Astrocyte (in vitro differentiated cells and primary cell): ENCODE measurements at regions not wholly inside any gene's neighbourhood (a gene's known extent, or its start where the extent isn't known, plus 50 kb on each side); places are given as distances from the start of the nearest gene placed in this dataset.

Source experiments
- DNase-seq: peaks from one replicate; pipeline ENCODE4 v3.0.0-alpha.2; 2010; ENCODE audit warnings: low read depth
- FAIRE-seq: peaks from 2 replicates; lab custom pipeline; 2011; peaks lifted over from hg19 to GRCh38; lab: Jason Lieb, UNC
- H2AFZ ChIP-seq: 2 replicates; pipeline ENCODE4 v1.6.0; 2012; ENCODE audit warnings: low read depth, low read length, inconsistent platforms
- H3K27ac ChIP-seq: 2 replicates; pipeline ENCODE4 v1.5.1; 2011; ENCODE audit warnings: low read depth, low read length, inconsistent platforms
- H3K27me3 ChIP-seq: 2 replicates; pipeline ENCODE4 v1.6.0; 2011; ENCODE audit warnings: low read length, inconsistent platforms; ENCODE audit not compliant: insufficient read depth
- H3K36me3 ChIP-seq: 2 replicates; pipeline ENCODE4 v1.5.1; 2011; ENCODE audit warnings: low read length, inconsistent platforms; ENCODE audit not compliant: insufficient read depth
- H3K4me1 ChIP-seq: 2 replicates; pipeline ENCODE4 v1.5.1; 2011; ENCODE audit warnings: low read length, inconsistent platforms; ENCODE audit not compliant: insufficient read depth
- H3K4me2 ChIP-seq: 2 replicates; pipeline ENCODE4 v1.6.0; 2012; ENCODE audit warnings: low read length, inconsistent platforms
- H3K4me3 ChIP-seq: 2 replicates; pipeline ENCODE4 v1.5.1; 2011; ENCODE audit warnings: low read depth, mild to moderate bottlenecking, low read length, inconsistent platforms; ENCODE audit not compliant: insufficient read depth
- H3K79me2 ChIP-seq: 2 replicates; pipeline ENCODE4 v1.6.0; 2012; ENCODE audit warnings: mild to moderate bottlenecking, low read length, inconsistent platforms; ENCODE audit not compliant: insufficient read depth
- H3K9ac ChIP-seq: 2 replicates; pipeline ENCODE4 v1.6.0; 2012; ENCODE audit warnings: mild to moderate bottlenecking, low read length, inconsistent platforms
- H3K9me3 ChIP-seq: 2 replicates; pipeline ENCODE4 v1.5.1; 2012; ENCODE audit warnings: low read depth, mild to moderate bottlenecking, low read length, inconsistent platforms; ENCODE audit not compliant: insufficient read depth
- H4K20me1 ChIP-seq: 2 replicates; pipeline ENCODE4 v1.6.0; 2012; ENCODE audit warnings: low read length, inconsistent platforms; ENCODE audit not compliant: insufficient read depth
- H3K27ac Mint-ChIP-seq: one replicate; pipeline ENCODE4 v1.8.0; 2021; ENCODE audit warnings: mild to moderate bottlenecking, mixed read lengths; ENCODE audit not compliant: unreplicated experiment
- H3K27me3 Mint-ChIP-seq: one replicate; pipeline ENCODE4 v1.8.0; 2021; ENCODE audit warnings: low read depth, mixed read lengths; ENCODE audit not compliant: unreplicated experiment
- H3K36me3 Mint-ChIP-seq: one replicate; pipeline ENCODE4 v1.8.0; 2021; ENCODE audit warnings: low read depth, mixed read lengths; ENCODE audit not compliant: unreplicated experiment
- H3K4me1 Mint-ChIP-seq: one replicate; pipeline ENCODE4 v1.8.0; 2021; ENCODE audit warnings: low read depth, mixed read lengths; ENCODE audit not compliant: unreplicated experiment
- H3K4me3 Mint-ChIP-seq: one replicate; pipeline ENCODE4 v1.8.0; 2021; ENCODE audit warnings: mild to moderate bottlenecking, moderate library complexity, mixed read lengths; ENCODE audit not compliant: unreplicated experiment
- H3K9me3 Mint-ChIP-seq: one replicate; pipeline ENCODE4 v1.8.0; 2021; ENCODE audit warnings: mild to moderate bottlenecking, mixed read lengths; ENCODE audit not compliant: unreplicated experiment
- EZH2 ChIP-seq: IDR thresholded peaks from 2 replicates; pipeline ENCODE4 v1.6.1; 2012; ENCODE audit warnings: mild to moderate bottlenecking, low read length, inconsistent platforms; ENCODE audit not compliant: insufficient read depth
- TF ChIP-seq, protein P1 (sequence below): IDR thresholded peaks from 2 replicates; pipeline ENCODE4 v1.5.1; 2011; ENCODE audit warnings: low read depth, mild to moderate bottlenecking, inconsistent platforms, low read length, moderate library complexity; ENCODE audit not compliant: insufficient read depth

DNA sequence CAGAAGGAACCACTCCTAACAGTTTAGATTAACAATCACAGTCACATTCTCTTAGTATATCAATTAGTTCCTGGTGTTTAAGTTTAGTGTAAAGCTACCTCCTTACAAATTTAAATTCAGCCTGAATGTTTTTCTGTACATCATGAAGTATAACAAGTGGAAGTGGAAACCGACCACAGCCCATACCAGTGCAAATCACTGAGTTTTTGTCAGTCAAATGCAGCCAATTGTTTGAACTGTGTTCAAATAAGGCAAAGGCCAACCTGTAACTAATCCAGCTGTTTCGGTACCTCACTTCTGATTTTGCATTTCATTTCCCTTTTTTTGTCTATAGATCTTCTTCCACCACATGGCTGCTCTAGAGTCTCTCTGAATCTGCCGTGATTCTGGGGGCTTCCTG is 1215.3 kb downstream of the PCDH18 start:
- H3K27me3 Mint-ChIP-seq = no peaks in the 10 kb centered on the region
- H3K4me1 Mint-ChIP-seq = peaks cover 9% of the 10 kb centered on the region
- Histone ChIP-seq H3K4me3 (no peak overlapping the region), H3K9me3 (no peaks in the 10 kb centered on the region), H3K27me3 (no peaks in the 10 kb centered on the region), H3K27ac (no peak overlapping the region), H4K20me1 (no peaks in the 10 kb centered on the region), H3K36me3 (no peaks in the 10 kb centered on the region), H3K9ac (no peak overlapping the region), H3K4me2 (no peak overlapping the region), H2AFZ (no peak overlapping the region), H3K79me2 (no peaks in the 10 kb centered on the region), H3K4me1 (peaks cover 5% of the 10 kb centered on the region)
- H3K9me3 Mint-ChIP-seq = no peaks in the 10 kb centered on the region
- no peak overlapping the region for H3K27ac Mint-ChIP-seq
- no peak overlapping the region for H3K4me3 Mint-ChIP-seq
- DNase-seq = no peak
- no peaks in the 10 kb centered on the region for H3K36me3 Mint-ChIP-seq
- TF ChIP-seq, protein P1, sequence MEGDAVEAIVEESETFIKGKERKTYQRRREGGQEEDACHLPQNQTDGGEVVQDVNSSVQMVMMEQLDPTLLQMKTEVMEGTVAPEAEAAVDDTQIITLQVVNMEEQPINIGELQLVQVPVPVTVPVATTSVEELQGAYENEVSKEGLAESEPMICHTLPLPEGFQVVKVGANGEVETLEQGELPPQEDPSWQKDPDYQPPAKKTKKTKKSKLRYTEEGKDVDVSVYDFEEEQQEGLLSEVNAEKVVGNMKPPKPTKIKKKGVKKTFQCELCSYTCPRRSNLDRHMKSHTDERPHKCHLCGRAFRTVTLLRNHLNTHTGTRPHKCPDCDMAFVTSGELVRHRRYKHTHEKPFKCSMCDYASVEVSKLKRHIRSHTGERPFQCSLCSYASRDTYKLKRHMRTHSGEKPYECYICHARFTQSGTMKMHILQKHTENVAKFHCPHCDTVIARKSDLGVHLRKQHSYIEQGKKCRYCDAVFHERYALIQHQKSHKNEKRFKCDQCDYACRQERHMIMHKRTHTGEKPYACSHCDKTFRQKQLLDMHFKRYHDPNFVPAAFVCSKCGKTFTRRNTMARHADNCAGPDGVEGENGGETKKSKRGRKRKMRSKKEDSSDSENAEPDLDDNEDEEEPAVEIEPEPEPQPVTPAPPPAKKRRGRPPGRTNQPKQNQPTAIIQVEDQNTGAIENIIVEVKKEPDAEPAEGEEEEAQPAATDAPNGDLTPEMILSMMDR = no peak
- FAIRE-seq = no peak

DNA sequence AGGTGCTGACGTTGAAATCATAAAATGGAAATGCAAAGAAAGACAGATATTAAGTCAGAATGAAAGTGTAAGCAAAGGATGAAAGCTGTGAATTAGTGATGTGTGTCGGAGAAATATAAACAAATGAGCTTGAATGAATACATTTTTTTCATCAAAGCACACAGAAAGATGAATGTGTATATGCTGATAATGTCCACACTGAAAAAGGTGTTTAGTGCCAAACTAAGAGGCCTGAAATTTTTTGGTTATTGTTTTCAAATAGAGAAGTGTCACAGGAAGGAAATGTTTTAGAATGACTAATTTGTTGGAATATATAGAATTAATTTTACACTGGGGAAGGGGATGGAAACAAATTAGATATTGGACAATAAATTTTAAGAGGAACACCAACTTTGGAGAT is 1217.6 kb downstream of the PCDH18 start:
- DNase-seq = no peak
- H3K9me3 ChIP-seq = no peaks in the 10 kb centered on the region
- TF ChIP-seq, protein P1 = no peak
- TF ChIP-seq EZH2 = no peak
- H3K9ac ChIP-seq = no peak overlapping the region
- H3K4me3 ChIP-seq = no peak overlapping the region
- H3K4me1 ChIP-seq = no peaks in the 10 kb centered on the region
- H2AFZ ChIP-seq = no peak overlapping the region
- no peak overlapping the region for H3K4me2 ChIP-seq
- H3K79me2 ChIP-seq = no peaks in the 10 kb centered on the region
- H4K20me1 ChIP-seq = no peaks in the 10 kb centered on the region
- no peaks in the 10 kb centered on the region for H3K36me3 ChIP-seq
- Mint-ChIP-seq H3K27ac (no peak overlapping the region), H3K4me3 (no peak overlapping the region), H3K36me3 (no peaks in the 10 kb centered on the region), H3K9me3 (no peaks in the 10 kb centered on the region), H3K27me3 (no peaks in the 10 kb centered on the region), H3K4me1 (peaks cover 4% of the 10 kb centered on the region)
- H3K27me3 ChIP-seq = no peaks in the 10 kb centered on the region
- no peak overlapping the region for H3K27ac ChIP-seq
- no peak for FAIRE-seq

DNA sequence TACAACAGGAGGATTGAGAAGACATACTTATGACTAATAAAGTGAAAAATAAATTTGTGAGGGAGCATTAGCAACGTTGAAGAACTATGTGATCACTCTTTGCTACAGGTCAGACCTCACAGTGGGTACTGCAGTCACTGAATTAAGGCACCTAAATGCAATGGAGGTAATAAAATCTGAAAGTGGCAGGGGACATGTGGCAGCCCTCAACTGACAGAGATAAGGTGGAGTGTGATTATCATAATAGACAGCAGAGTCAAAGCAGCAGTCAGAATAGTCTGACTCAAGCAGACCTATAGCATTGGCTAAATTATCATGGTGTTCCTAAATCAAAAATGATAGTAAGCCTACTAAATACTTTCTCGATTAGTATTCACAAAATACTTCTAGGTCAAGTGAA is 1220.5 kb downstream of the PCDH18 start:
- Histone ChIP-seq H2AFZ (no peak overlapping the region), H3K9me3 (no peaks in the 10 kb centered on the region), H3K79me2 (no peaks in the 10 kb centered on the region), H3K4me1 (no peaks in the 10 kb centered on the region), H3K4me2 (no peak overlapping the region), H3K27ac (no peak overlapping the region), H4K20me1 (no peaks in the 10 kb centered on the region), H3K9ac (no peak overlapping the region), H3K27me3 (no peaks in the 10 kb centered on the region), H3K4me3 (no peak overlapping the region), H3K36me3 (no peaks in the 10 kb centered on the region)
- H3K36me3 Mint-ChIP-seq = no peaks in the 10 kb centered on the region
- FAIRE-seq (no peak), DNase-seq (no peak)
- no peaks in the 10 kb centered on the region for H3K9me3 Mint-ChIP-seq
- TF ChIP-seq, protein P1 = no peak
- TF ChIP-seq EZH2 = no peak
- H3K4me3 Mint-ChIP-seq = no peak overlapping the region
- no peaks in the 10 kb centered on the region for H3K27me3 Mint-ChIP-seq
- no peaks in the 10 kb centered on the region for H3K4me1 Mint-ChIP-seq
- no peak overlapping the region for H3K27ac Mint-ChIP-seq
